ENCODE measurements at regions not wholly inside any gene's neighbourhood (a gene's known extent, or its start where the extent isn't known, plus 50 kb on each side); places are given as distances from the start of the nearest gene placed in this dataset.

DNA sequence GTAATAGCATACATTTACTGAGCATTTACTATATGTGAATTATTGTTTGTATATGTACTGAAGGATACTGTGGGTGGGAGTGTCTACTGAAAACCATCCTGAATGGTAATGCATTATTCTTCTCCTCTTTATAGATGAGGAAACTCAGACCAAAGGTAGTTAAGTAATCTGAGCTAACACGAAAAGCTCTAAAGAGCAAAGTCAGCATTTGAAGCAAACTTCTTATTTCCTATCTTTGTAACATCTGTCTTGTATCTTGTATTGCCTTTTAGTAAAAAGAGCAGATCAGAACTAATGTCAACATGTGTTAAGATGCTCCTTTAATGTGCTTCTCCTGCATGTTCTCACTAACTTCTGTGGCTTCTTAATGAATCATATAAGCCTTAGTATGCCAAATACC, 382.8 kb upstream of the NXPH2 start:
- POLR2A ChIA-PET = no interaction called here
- CTCF ChIA-PET = interaction anchor here (0.6 kb wide), 1 partner anchor 253 kb away, joined by 4 read pairs; no protein-coding TSS in a partner anchor
- no peak overlapping the region for H3K4me3 ChIP-seq (ENCODE audit: low read depth, low read length)
- no peak for TF ChIP-seq ZFP3 (tag by site-specific recombination; IDR thresholded peaks at IDR 0.05; ENCODE audit: low read depth)
- no peak for TF ChIP-seq ZNF19 (tag by site-specific recombination; IDR thresholded peaks at IDR 0.05; ENCODE audit: low read depth)
- no peak for TF ChIP-seq ZIC2 (tag by site-specific recombination; IDR thresholded peaks at IDR 0.05)
- TF ChIP-seq ZNF169 (tag by site-specific recombination; IDR thresholded peaks at IDR 0.05) = no peak
- TF ChIP-seq ZNF521 (tag by site-specific recombination; IDR thresholded peaks at IDR 0.05) = no peak
- TF ChIP-seq WT1 (tag by site-specific recombination; IDR thresholded peaks at IDR 0.05) = no peak
- TF ChIP-seq ZNF221 (tag by site-specific recombination; IDR thresholded peaks at IDR 0.05; ENCODE audit: borderline replicate concordance) = no peak
- TF ChIP-seq ZSCAN18 (tag by site-specific recombination; IDR thresholded peaks at IDR 0.05) = no peak
- TF ChIP-seq ZNF596 (tag by site-specific recombination; IDR thresholded peaks at IDR 0.05) = no peak
- TF ChIP-seq ZNF341 (tag by site-specific recombination; IDR thresholded peaks at IDR 0.05; ENCODE audit: low read depth) = no peak
- TF ChIP-seq ZNF701 (tag by site-specific recombination; IDR thresholded peaks at IDR 0.05) = no peak
- TF ChIP-seq ZNF791 (tag by site-specific recombination; IDR thresholded peaks at IDR 0.05) = no peak
- TF ChIP-seq ATF2 (tag by site-specific recombination; IDR thresholded peaks at IDR 0.05; ENCODE audit: low read depth) = no peak
- TF ChIP-seq, protein P1, sequence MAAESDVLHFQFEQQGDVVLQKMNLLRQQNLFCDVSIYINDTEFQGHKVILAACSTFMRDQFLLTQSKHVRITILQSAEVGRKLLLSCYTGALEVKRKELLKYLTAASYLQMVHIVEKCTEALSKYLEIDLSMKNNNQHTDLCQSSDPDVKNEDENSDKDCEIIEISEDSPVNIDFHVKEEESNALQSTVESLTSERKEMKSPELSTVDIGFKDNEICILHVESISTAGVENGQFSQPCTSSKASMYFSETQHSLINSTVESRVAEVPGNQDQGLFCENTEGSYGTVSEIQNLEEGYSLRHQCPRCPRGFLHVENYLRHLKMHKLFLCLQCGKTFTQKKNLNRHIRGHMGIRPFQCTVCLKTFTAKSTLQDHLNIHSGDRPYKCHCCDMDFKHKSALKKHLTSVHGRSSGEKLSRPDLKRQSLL (tag by site-specific recombination; IDR thresholded peaks at IDR 0.05) = no peak
- no peak for TF ChIP-seq KLF17 (tag by site-specific recombination; IDR thresholded peaks at IDR 0.05)
- TF ChIP-seq ZNF670 (tag by site-specific recombination; IDR thresholded peaks at IDR 0.05; ENCODE audit: low read depth) = no peak
- no peak for TF ChIP-seq BCL6B (tag by site-specific recombination; IDR thresholded peaks at IDR 0.05)
- no peaks in the 10 kb centered on the region for H3K36me3 ChIP-seq (ENCODE audit: control insufficient read depth in 2 of 2, insufficient read depth in 1 of 2, low read length in 2 of 2)
- H3K27ac ChIP-seq (ENCODE audit: extremely low read depth, low read depth, low read length) = no peak overlapping the region
- H3K4me1 ChIP-seq (ENCODE audit: control insufficient read depth, insufficient read depth, low read length) = no peaks in the 10 kb centered on the region
- no peaks in the 10 kb centered on the region for H3K9me3 ChIP-seq (ENCODE audit: control insufficient read depth, insufficient read depth, low read depth, low read length)

GRCh38 chr2:139162456-139162855, 382.3 kb upstream of the NXPH2 start:
- CTCF ChIA-PET = no interaction called here
- POLR2A ChIA-PET = no interaction called here
- Histone ChIP-seq H3K4me1 (ENCODE audit: control insufficient read depth, insufficient read depth, low read length) (no peaks in the 10 kb centered on the region), H3K4me3 (ENCODE audit: low read depth, low read length) (no peak overlapping the region), H3K36me3 (ENCODE audit: control insufficient read depth in 2 of 2, insufficient read depth in 1 of 2, low read length in 2 of 2) (no peaks in the 10 kb centered on the region), H3K27ac (ENCODE audit: extremely low read depth, low read depth, low read length) (no peak overlapping the region), H3K9me3 (ENCODE audit: control insufficient read depth, insufficient read depth, low read depth, low read length) (no peaks in the 10 kb centered on the region)
- no peak for TF ChIP-seq ZNF48 (tag by site-specific recombination; IDR thresholded peaks at IDR 0.05)
- no peak for TF ChIP-seq ZNF747 (tag by site-specific recombination; IDR thresholded peaks at IDR 0.05)
- no peak for TF ChIP-seq ZNF792 (tag by site-specific recombination; IDR thresholded peaks at IDR 0.05)
- no peak for TF ChIP-seq ZNF626 (tag by site-specific recombination; IDR thresholded peaks at IDR 0.05)
- no peak for TF ChIP-seq ZNF560 (tag by site-specific recombination; IDR thresholded peaks at IDR 0.05; ENCODE audit: borderline replicate concordance)
- TF ChIP-seq ZNF830 (tag by site-specific recombination; IDR thresholded peaks at IDR 0.05; ENCODE audit: low read depth) = no peak
- TF ChIP-seq ZNF133 (tag by site-specific recombination; IDR thresholded peaks at IDR 0.05) = no peak
